Activated CD8-positive, alpha-beta T cell treated with anti-CD3 and anti-CD28 coated beads for 36 hours (primary cell): ENCODE measurements at regions not wholly inside any gene's neighbourhood (a gene's known extent, or its start where the extent isn't known, plus 50 kb on each side); places are given as distances from the start of the nearest gene placed in this dataset.

ENCODE experiments used
- ATAC-seq: fragments of 200-7000 bp; cut with Tn5 transposase; one replicate; pipeline ENCODE4 v1.10.0; 2021; ENCODE audit warnings: mild to moderate bottlenecking, moderate library complexity
- CTCF ChIA-PET: fragments of 350-600 bp; sonication (Branson Sonifier 250); formaldehyde crosslinking; loops from one replicate; lab custom pipeline; 2021; ENCODE audit warnings: antibody characterized with exemption; lab: Charles Lee
- POLR2A ChIA-PET: fragments of 350-600 bp; sonication (Branson Sonifier 250); formaldehyde crosslinking; loops from one replicate; lab custom pipeline; 2021; ENCODE audit warnings: antibody characterized with exemption; lab: Charles Lee
- DNase-seq: peaks from one replicate; pipeline ENCODE4 v3.0.0-alpha.2; 2020
- H3K27ac Mint-ChIP-seq: one replicate; pipeline ENCODE4 v1.8.0; 2021; ENCODE audit warnings: mild to moderate bottlenecking, mixed read lengths
- H3K27me3 Mint-ChIP-seq: one replicate; pipeline ENCODE4 v1.8.0; 2021; ENCODE audit warnings: mixed read lengths
- H3K36me3 Mint-ChIP-seq: one replicate; pipeline ENCODE4 v1.8.0; 2021; ENCODE audit warnings: low read depth, mixed read lengths
- H3K4me1 Mint-ChIP-seq: one replicate; pipeline ENCODE4 v1.8.0; 2021; ENCODE audit warnings: low read depth, mixed read lengths
- H3K4me3 Mint-ChIP-seq: one replicate; pipeline ENCODE4 v1.8.0; 2021; ENCODE audit warnings: mild to moderate bottlenecking, moderate library complexity, mixed read lengths
- H3K9me3 Mint-ChIP-seq: one replicate; pipeline ENCODE4 v1.8.0; 2021; ENCODE audit warnings: mixed read lengths
- intact Hi-C: fragments of 100-400 bp; cut with micrococcal nuclease; formaldehyde crosslinking; loops from one replicate; pipeline ENCODE4 v1.10.0; 2022
- TF ChIP-seq, protein P1 (sequence below): fragments of 200-600 bp; IDR thresholded peaks from one replicate; pipeline ENCODE4 v1.8.0; 2022; ENCODE audit warnings: antibody characterized with exemption, mild to moderate bottlenecking

DNA sequence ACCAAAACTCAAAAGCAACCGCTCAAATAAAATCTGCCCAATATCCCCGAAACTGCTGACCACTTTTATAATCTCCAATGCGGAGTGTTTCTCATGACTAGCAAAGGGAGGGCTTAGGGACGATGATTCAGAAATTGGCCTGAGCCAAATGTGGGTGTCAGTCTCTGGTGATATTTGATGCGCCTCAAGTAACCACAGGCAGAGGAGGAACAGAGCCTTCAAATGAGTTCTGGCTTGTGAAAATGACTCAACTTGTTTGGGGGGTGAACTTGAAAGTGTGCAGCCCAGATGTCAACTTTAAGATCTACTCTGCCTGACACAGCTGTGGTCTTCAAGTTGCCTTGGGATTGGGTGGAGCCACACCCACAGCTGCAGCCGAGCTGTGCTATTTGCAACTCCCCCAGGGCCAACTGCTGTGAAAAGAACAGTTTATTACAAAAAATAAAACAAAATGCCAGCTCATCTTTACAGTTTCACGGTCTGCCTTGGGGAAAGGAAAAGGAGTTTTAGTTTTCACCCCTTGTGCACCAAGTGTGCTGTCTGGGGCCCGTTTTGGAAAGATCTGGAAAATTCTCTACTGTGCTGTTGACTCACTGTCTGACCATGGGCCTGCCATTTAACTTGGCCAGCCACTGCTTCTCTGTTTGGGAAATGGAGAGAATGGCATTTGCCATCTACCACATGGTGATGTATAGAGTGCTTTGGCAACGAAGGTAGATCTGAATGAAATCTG is 222.1 kb downstream of the MTX2 start:
- intact Hi-C loops: no loop called here
- Mint-ChIP-seq H3K4me3 (no peak overlapping the region), H3K27ac (no peak overlapping the region), H3K9me3 (no peaks in the 10 kb centered on the region), H3K36me3 (no peaks in the 10 kb centered on the region), H3K4me1 (peaks cover 9% of the 10 kb centered on the region), H3K27me3 (peaks cover 32% of the 10 kb centered on the region)
- ChIA-PET POLR2A (no interaction called here), CTCF (interaction anchor here (0.9 to 1.9 kb wide), 3 partner anchors 19 to 63 kb away, joined by 3 to 5 read pairs (median 4); no protein-coding TSS in a partner anchor)
- TF ChIP-seq, protein P1, sequence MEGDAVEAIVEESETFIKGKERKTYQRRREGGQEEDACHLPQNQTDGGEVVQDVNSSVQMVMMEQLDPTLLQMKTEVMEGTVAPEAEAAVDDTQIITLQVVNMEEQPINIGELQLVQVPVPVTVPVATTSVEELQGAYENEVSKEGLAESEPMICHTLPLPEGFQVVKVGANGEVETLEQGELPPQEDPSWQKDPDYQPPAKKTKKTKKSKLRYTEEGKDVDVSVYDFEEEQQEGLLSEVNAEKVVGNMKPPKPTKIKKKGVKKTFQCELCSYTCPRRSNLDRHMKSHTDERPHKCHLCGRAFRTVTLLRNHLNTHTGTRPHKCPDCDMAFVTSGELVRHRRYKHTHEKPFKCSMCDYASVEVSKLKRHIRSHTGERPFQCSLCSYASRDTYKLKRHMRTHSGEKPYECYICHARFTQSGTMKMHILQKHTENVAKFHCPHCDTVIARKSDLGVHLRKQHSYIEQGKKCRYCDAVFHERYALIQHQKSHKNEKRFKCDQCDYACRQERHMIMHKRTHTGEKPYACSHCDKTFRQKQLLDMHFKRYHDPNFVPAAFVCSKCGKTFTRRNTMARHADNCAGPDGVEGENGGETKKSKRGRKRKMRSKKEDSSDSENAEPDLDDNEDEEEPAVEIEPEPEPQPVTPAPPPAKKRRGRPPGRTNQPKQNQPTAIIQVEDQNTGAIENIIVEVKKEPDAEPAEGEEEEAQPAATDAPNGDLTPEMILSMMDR: no peak
- ATAC-seq (peak; percentile 97), DNase-seq (peak; percentile 80)

DNA sequence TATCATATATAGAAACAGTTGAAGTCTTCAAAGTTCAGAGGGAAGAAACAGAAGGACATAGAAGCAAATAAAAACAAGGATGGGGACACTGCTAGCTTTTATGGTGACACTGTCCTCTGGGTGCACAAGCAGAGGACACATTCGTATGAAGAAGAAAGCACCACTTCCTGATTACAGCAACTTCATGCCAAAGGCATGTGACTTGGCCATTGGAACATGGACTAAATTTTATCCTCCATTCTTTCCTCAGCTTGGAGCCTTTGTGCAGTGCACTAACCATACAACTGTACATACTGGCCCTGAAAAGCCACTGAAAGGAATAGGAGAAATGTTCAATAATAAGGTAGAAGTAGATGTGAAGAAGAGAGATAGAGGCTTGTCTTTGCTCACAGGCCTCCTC is 223.3 kb downstream of the MTX2 start:
- Mint-ChIP-seq H3K9me3 (no peaks in the 10 kb centered on the region), H3K27me3 (peaks cover 23% of the 10 kb centered on the region), H3K4me3 (no peak overlapping the region), H3K27ac (no peak overlapping the region), H3K4me1 (peaks cover 9% of the 10 kb centered on the region), H3K36me3 (no peaks in the 10 kb centered on the region)
- intact Hi-C loops: no loop called here
- DNase-seq (no peak), ATAC-seq (no peak)
- ChIA-PET CTCF (interaction anchor here (0.9 kb wide), 1 partner anchor 20 kb away, joined by 3 read pairs; no protein-coding TSS in a partner anchor), POLR2A (no interaction called here)
- TF ChIP-seq, protein P1: no peak

DNA sequence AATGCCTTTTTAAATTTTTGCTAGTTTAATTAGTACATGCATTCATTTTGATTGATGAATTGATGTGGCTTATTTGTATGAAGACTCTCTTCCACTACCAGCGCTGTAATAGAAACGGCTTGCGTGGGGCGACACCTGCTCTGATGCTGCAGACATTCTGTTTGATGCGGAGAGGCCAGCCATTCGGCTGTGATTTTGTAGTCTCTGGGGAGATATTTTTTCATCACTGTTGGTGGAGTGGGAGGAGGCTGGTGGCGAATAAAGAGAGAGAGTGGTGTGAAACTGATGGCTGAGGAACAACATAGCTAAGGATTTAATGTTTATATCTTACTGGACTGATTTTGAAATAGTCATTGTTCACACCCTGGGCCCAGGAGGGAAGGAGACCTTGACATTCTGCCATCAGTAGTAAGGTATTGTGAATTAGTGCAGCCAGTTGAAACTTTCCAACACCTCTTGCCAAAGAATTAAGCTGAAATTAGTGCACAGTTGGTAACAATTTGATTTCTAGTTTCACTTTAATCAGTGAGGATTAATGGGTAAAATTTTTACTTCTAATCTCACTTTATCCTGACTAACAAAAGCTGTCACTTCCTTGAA is 224.1 kb downstream of the MTX2 start:
- Mint-ChIP-seq H3K27me3 (peaks cover 19% of the 10 kb centered on the region), H3K4me1 (peaks cover 9% of the 10 kb centered on the region), H3K36me3 (no peaks in the 10 kb centered on the region), H3K4me3 (no peak overlapping the region), H3K27ac (no peak overlapping the region), H3K9me3 (no peaks in the 10 kb centered on the region)
- ATAC-seq (no peak), DNase-seq (no peak)
- intact Hi-C loops: no loop called here
- TF ChIP-seq, protein P1: no peak
- CTCF ChIA-PET: interaction anchor here (1.3 to 1.6 kb wide), 2 partner anchors 38 to 159 kb away, joined by 4 to 5 read pairs; no protein-coding TSS in a partner anchor
- POLR2A ChIA-PET: no interaction called here

DNA sequence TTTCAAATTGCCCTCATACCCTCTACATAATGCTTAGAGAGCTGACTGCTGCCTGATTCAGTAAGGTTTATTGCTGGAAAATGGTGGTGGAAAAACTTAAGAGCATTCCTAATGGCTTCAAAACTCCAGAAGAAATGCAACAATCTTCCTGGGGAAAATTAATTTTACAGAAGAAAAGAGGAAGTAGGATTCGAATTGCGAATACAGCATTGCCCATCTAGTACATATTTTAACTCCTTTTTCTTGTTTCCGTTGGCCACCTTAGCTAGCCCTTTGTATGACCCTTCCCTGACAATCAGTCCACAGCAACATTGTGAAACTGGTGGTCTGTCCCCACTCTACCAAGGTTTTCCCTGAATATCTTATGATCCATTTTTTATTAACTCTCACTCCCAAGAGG is 224.7 kb downstream of the MTX2 start:
- TF ChIP-seq, protein P1: no peak
- no peaks in the 10 kb centered on the region for H3K36me3 Mint-ChIP-seq
- no peak for DNase-seq
- H3K27ac Mint-ChIP-seq: no peak overlapping the region
- POLR2A ChIA-PET: no interaction called here
- no peaks in the 10 kb centered on the region for H3K9me3 Mint-ChIP-seq
- intact Hi-C loops: no loop called here
- no peak overlapping the region for H3K4me3 Mint-ChIP-seq
- peaks cover 19% of the 10 kb centered on the region for H3K27me3 Mint-ChIP-seq
- ATAC-seq: no peak
- CTCF ChIA-PET: interaction anchor here (1.1 to 1.6 kb wide), 3 partner anchors 39 to 159 kb away, joined by 4 to 5 read pairs (median 4); no protein-coding TSS in a partner anchor
- H3K4me1 Mint-ChIP-seq: peaks cover 9% of the 10 kb centered on the region

DNA sequence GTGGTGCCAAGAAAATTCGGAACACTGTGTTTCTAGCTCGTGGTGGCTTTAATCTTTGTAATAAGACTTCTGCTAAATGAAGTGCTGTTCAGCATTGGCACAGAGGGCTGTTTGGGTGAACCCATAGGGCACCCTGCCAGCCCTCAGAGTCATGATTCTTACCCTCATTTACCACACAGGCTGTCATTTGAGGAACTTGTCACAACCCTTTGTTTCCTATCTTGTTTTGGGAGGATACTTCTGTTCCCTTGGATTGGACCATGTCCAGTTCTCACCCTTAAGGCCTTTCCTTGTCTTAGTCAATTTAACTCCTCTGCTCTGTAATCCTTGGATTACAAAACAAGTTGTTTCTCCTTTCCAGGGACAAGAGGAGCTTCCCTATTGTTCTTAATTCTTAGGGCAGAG is 225.7 kb downstream of the MTX2 start:
- no peaks in the 10 kb centered on the region for H3K36me3 Mint-ChIP-seq
- peaks cover 15% of the 10 kb centered on the region for H3K27me3 Mint-ChIP-seq
- ATAC-seq (no peak), DNase-seq (no peak)
- POLR2A ChIA-PET: no interaction called here
- H3K9me3 Mint-ChIP-seq: no peaks in the 10 kb centered on the region
- intact Hi-C loops: no loop called here
- no peak overlapping the region for H3K27ac Mint-ChIP-seq
- CTCF ChIA-PET: interaction anchor here (1.1 kb wide), 1 partner anchor 60 kb away, joined by 4 read pairs; no protein-coding TSS in a partner anchor
- no peak overlapping the region for H3K4me3 Mint-ChIP-seq
- TF ChIP-seq, protein P1: no peak
- H3K4me1 Mint-ChIP-seq: peaks cover 9% of the 10 kb centered on the region
